Esophagus squamous epithelium (tissue), 5 donors: ENCODE measurements at regions not wholly inside any gene's neighbourhood (a gene's known extent, or its start where the extent isn't known, plus 50 kb on each side); places are given as distances from the start of the nearest gene placed in this dataset.

Experiments used
- DNase-seq: peaks from one replicate; lab custom pipeline; 2025; lab: John Stamatoyannopoulos, UW
- H3K27ac ChIP-seq, 4 donors: fragments of 200-600 bp; sonication (generic); one replicate each; pipeline ENCODE4 v1.5.1; 2016 to 2019; ENCODE audit warnings: mild to moderate bottlenecking in 1 of 4
- H3K27me3 ChIP-seq, 4 donors: fragments of 200-600 bp; sonication (generic); 1 replicate in 3 of 4; 2 replicates in 1 of 4; pipeline versions ENCODE4 v1.5.1 to v1.6.0; 2017 to 2021; ENCODE audit warnings: antibody characterized with exemption in 1 of 4
- H3K36me3 ChIP-seq, 3 donors: fragments of 200-600 bp; sonication (generic); one replicate each; pipeline ENCODE4 v1.5.1; 2016 to 2019
- H3K4me1 ChIP-seq, 3 donors: fragments of 200-600 bp; sonication (generic); one replicate each; pipeline ENCODE4 v1.5.1; 2017 to 2019
- H3K4me3 ChIP-seq, 4 donors: fragments of 200-600 bp; sonication (generic); 1 replicate in 3 of 4; 2 replicates in 1 of 4; pipeline ENCODE4 v1.5.1; 2016 to 2019; ENCODE audit warnings: mild to moderate bottlenecking in 2 of 4, moderate library complexity in 1 of 4
- H3K9me3 ChIP-seq, 3 donors: fragments of 200-600 bp; sonication (generic); one replicate each; pipeline ENCODE4 v1.5.1; 2016 to 2019
- CTCF ChIP-seq, 6 experiments: fragments of 450-650 bp in 4 of 6; fragments of 200-600 bp in 2 of 6; sonication (generic) in 2 of 6; IDR thresholded peaks; one replicate each; pipeline ENCODE4 v1.5.1; 2016 to 2019; ENCODE audit warnings: antibody characterized with exemption in 6 of 6, mild to moderate bottlenecking in 4 of 6, moderate library complexity in 4 of 6
- POLR2A ChIP-seq, 4 donors: fragments of 450-650 bp; IDR thresholded peaks; one replicate each; pipeline ENCODE4 v1.6.1; 2017; ENCODE audit warnings: antibody characterized with exemption in 4 of 4, mild to moderate bottlenecking in 4 of 4, moderate library complexity in 3 of 4
- WGBS, 2 donors: methylation state at CpG; one replicate each; pipeline ENCODE4 v1.1.5; 2018; 5-methylcytosine and 5-hydroxymethylcytosine counted together
- intact Hi-C: fragments of 100-400 bp; cut with DNase I; formaldehyde crosslinking; loops from one replicate; pipeline ENCODE4 v1.15.0; 2022
- donor health status: DM: yes; HTN: yes; CAD: no.

- Histone ChIP-seq H3K4me1 (no peaks in the 10 kb centered on the region), H3K36me3 (no peaks in the 10 kb centered on the region), H3K27ac (no peak overlapping the region), H3K9me3 (no peaks in the 10 kb centered on the region), H3K27me3 (peaks cover 0 to 20% (median 0%) of the 10 kb centered on the region in 4 donors), H3K4me3 (no peak overlapping the region)
- intact Hi-C loops = no loop called here
- WGBS, 2 donors = 43 to 62% methylated on average over 4 of the region's 4 CpGs
- TF ChIP-seq CTCF (IDR thresholded peaks at IDR 0.05) (no peak), POLR2A (IDR thresholded peaks at IDR 0.05) (no peak)
- DNase-seq = no peak
Measured at GRCh38 chr15:69862540-69862939, 235.2 kb downstream of the TLE3 start.

- Histone ChIP-seq H3K27me3 (peaks cover 0 to 14% (median 0%) of the 10 kb centered on the region in 4 donors), H3K4me3 (no peak overlapping the region), H3K27ac (no peak overlapping the region), H3K9me3 (no peaks in the 10 kb centered on the region), H3K36me3 (no peaks in the 10 kb centered on the region), H3K4me1 (no peaks in the 10 kb centered on the region)
- WGBS, 2 donors = 59 to 67% methylated on average over 2 of the region's 2 CpGs
- intact Hi-C loops = no loop called here
- TF ChIP-seq CTCF (IDR thresholded peaks at IDR 0.05) = no peak
- no peak for TF ChIP-seq POLR2A (IDR thresholded peaks at IDR 0.05)
- no peak for DNase-seq
Measured at GRCh38 chr15:69863446-69863845, 234.3 kb downstream of the TLE3 start.

GRCh38 chr15:69865369-69865768 is 232.3 kb downstream of the TLE3 start:
- 77 to 88% methylated on average over 3 of the region's 3 CpGs for WGBS, 2 donors
- H3K4me3 ChIP-seq = no peak overlapping the region
- peaks cover 0 to 8% (median 0%) of the 10 kb centered on the region in 3 donors for H3K4me1 ChIP-seq
- TF ChIP-seq POLR2A (IDR thresholded peaks at IDR 0.05) (no peak), CTCF (IDR thresholded peaks at IDR 0.05) (no peak)
- intact Hi-C loops = no loop called here
- no peak for DNase-seq
- H3K36me3 ChIP-seq = no peaks in the 10 kb centered on the region
- H3K9me3 ChIP-seq = no peaks in the 10 kb centered on the region
- H3K27ac ChIP-seq = no peak overlapping the region
- peaks cover 0 to 11% (median 0%) of the 10 kb centered on the region in 4 donors for H3K27me3 ChIP-seq

- Histone ChIP-seq H3K36me3 (no peaks in the 10 kb centered on the region), H3K4me3 (no peak overlapping the region), H3K27ac (no peak overlapping the region), H3K9me3 (peaks cover 0 to 12% (median 4%) of the 10 kb centered on the region in 3 donors), H3K27me3 (peaks cover 0 to 11% (median 0%) of the 10 kb centered on the region in 4 donors), H3K4me1 (peaks cover 0 to 8% (median 0%) of the 10 kb centered on the region in 3 donors)
- DNase-seq = no peak
- 76 to 78% methylated on average over 3 of the region's 3 CpGs for WGBS, 2 donors
- TF ChIP-seq POLR2A (IDR thresholded peaks at IDR 0.05) (no peak), CTCF (IDR thresholded peaks at IDR 0.05) (no peak)
- intact Hi-C loops = no loop called here
Measured at GRCh38 chr15:69868756-69869155, 229.0 kb downstream of the TLE3 start.

GRCh38 chr15:69869291-69869690 is 228.4 kb downstream of the TLE3 start:
- peaks cover 0 to 11% (median 0%) of the 10 kb centered on the region in 4 donors for H3K27me3 ChIP-seq
- no peak overlapping the region for H3K27ac ChIP-seq
- peaks cover 0 to 18% (median 9%) of the 10 kb centered on the region in 3 donors for H3K9me3 ChIP-seq
- H3K4me1 ChIP-seq = peaks cover 0 to 8% (median 0%) of the 10 kb centered on the region in 3 donors
- no peak overlapping the region for H3K4me3 ChIP-seq
- WGBS, 2 donors = 41% methylated on average over 2 of the region's 2 CpGs
- intact Hi-C loops = no loop called here
- H3K36me3 ChIP-seq = no peaks in the 10 kb centered on the region
- TF ChIP-seq POLR2A (IDR thresholded peaks at IDR 0.05) (no peak), CTCF (IDR thresholded peaks at IDR 0.05) (no peak)
- DNase-seq = no peak
